GM12891 (cell line): ENCODE measurements at regions not wholly inside any gene's neighbourhood (a gene's known extent, or its start where the extent isn't known, plus 50 kb on each side); places are given as distances from the start of the nearest gene placed in this dataset.

ENCODE experiments used
- POLR2A ChIP-seq: IDR thresholded peaks from 2 replicates; pipeline ENCODE4 v1.6.1; 2011; ENCODE audit warnings: low read depth, low read length, control low read depth
- TAF1 ChIP-seq: IDR thresholded peaks from 2 replicates; pipeline ENCODE4 v1.6.1; 2011; ENCODE audit warnings: low read depth, low read length, control low read depth

DNA sequence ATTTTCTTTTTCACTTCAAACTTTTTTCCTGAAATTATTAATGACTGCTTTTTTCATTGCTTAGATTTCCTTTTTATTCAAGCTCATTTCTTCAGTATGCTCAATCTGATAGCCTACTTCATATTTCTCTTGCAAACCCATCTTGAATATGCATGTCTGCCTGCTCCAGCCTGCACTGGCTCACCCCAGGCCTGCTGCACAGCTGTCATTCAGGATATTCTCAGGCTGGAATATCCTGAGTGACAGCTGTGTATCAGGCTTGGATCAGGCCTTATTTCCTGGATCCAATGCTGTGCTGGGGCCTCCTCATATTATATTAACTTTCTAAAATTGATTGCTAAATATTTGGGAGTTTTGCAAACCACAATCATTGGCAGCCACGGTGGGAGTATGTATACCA lies 120.2 kb upstream of the TNS3 start:
- no peak for TF ChIP-seq POLR2A
- TF ChIP-seq TAF1, result no peak
